Suprapubic skin (tissue), 4 donors: ENCODE measurements at regions not wholly inside any gene's neighbourhood (a gene's known extent, or its start where the extent isn't known, plus 50 kb on each side); places are given as distances from the start of the nearest gene placed in this dataset.
A peak's percentile ranks its signal among the peaks of the same experiment; 100 is the strongest.

Experiments used
- DNase-seq, 2 donors: peaks; one replicate each; pipeline ENCODE4 v3.0.0-alpha.2; 2019; ENCODE audit warnings: low spot score in 2 of 2
- H3K27ac ChIP-seq: fragments of 200-600 bp; sonication (generic); one replicate; pipeline ENCODE4 v1.5.1; 2019
- H3K27me3 ChIP-seq: fragments of 200-600 bp; sonication (generic); one replicate; pipeline ENCODE4 v1.5.1; 2019
- H3K36me3 ChIP-seq: fragments of 200-600 bp; sonication (generic); one replicate; pipeline ENCODE4 v1.5.1; 2019
- H3K4me1 ChIP-seq: fragments of 200-600 bp; sonication (generic); one replicate; pipeline ENCODE4 v1.5.1; 2019
- H3K4me3 ChIP-seq: fragments of 200-600 bp; sonication (generic); one replicate; pipeline ENCODE4 v1.5.1; 2019; ENCODE audit warnings: mild to moderate bottlenecking
- H3K9me3 ChIP-seq: fragments of 200-600 bp; sonication (generic); one replicate; pipeline ENCODE4 v1.5.1; 2019
- CTCF ChIP-seq, 2 donors: fragments of 200-600 bp in 1 of 2; fragments of 450-650 bp in 1 of 2; sonication (generic) in 1 of 2; IDR thresholded peaks; one replicate each; pipeline ENCODE4 v1.5.1; 2016 to 2019; ENCODE audit warnings: antibody characterized with exemption in 2 of 2, mild to moderate bottlenecking in 1 of 2, moderate library complexity in 1 of 2
- EP300 ChIP-seq: sonication (generic); formaldehyde crosslinking; IDR thresholded peaks from one replicate; pipeline ENCODE4 v1.6.1; 2017; ENCODE audit warnings: antibody characterized with exemption
- POLR2A ChIP-seq, 2 donors: fragments of 450-650 bp; IDR thresholded peaks; one replicate each; pipeline ENCODE4 v1.6.1; 2017; ENCODE audit warnings: antibody characterized with exemption in 2 of 2, mild to moderate bottlenecking in 2 of 2, moderate library complexity in 2 of 2
- POLR2AphosphoS5 ChIP-seq, 3 donors: sonication (generic); formaldehyde crosslinking; IDR thresholded peaks; one replicate each; pipeline ENCODE4 v1.6.1; 2017; ENCODE audit warnings: antibody characterized with exemption in 3 of 3
- whole genome bisulfite sequencing: methylation state at CpG from one replicate; pipeline ENCODE4 v1.1.5; 2018; 5-methylcytosine and 5-hydroxymethylcytosine counted together

GRCh38 chr5:111998871-111999270 lies 241.9 kb upstream of the NREP start:
- Histone ChIP-seq H3K27me3 (no peaks in the 10 kb centered on the region), H3K9me3 (no peaks in the 10 kb centered on the region), H3K27ac (no peak overlapping the region), H3K4me3 (no peak overlapping the region), H3K4me1 (no peaks in the 10 kb centered on the region), H3K36me3 (no peaks in the 10 kb centered on the region)
- TF ChIP-seq EP300 (no peak), CTCF (IDR thresholded peaks at IDR 0.05) (no peak), POLR2AphosphoS5 (IDR thresholded peaks at IDR 0.05) (no peak), POLR2A (IDR thresholded peaks at IDR 0.05) (no peak)
- DNase-seq, result no peak
- 65% methylated on average over 3 of the region's 3 CpGs for WGBS

- Histone ChIP-seq H3K36me3 (no peaks in the 10 kb centered on the region), H3K4me3 (no peak overlapping the region), H3K27ac (no peak overlapping the region), H3K4me1 (no peaks in the 10 kb centered on the region), H3K27me3 (no peaks in the 10 kb centered on the region), H3K9me3 (no peaks in the 10 kb centered on the region)
- TF ChIP-seq CTCF (IDR thresholded peaks at IDR 0.05) (no peak), POLR2AphosphoS5 (IDR thresholded peaks at IDR 0.05) (no peak), POLR2A (IDR thresholded peaks at IDR 0.05) (no peak), EP300 (no peak)
- peak in 1 of 2 donors; percentile 55 for DNase-seq
- 58% methylated on average over 3 of the region's 3 CpGs for WGBS
Measured at GRCh38 chr5:111997711-111998110, 240.7 kb upstream of the NREP start.

- 77% methylated on average over 5 of the region's 5 CpGs for WGBS
- DNase-seq, result no peak
- H3K27ac ChIP-seq, result no peak overlapping the region
Measured at GRCh38 chr5:111997308-111997707, 240.3 kb upstream of the NREP start.

GRCh38 chr5:111996574-111996973 lies 239.6 kb upstream of the NREP start:
- Histone ChIP-seq H3K9me3 (no peaks in the 10 kb centered on the region), H3K27me3 (no peaks in the 10 kb centered on the region), H3K4me3 (no peak overlapping the region), H3K36me3 (no peaks in the 10 kb centered on the region), H3K27ac (no peak overlapping the region), H3K4me1 (no peaks in the 10 kb centered on the region)
- DNase-seq, result no peak
- 63% methylated on average over 2 of the region's 2 CpGs for WGBS
- TF ChIP-seq POLR2A (IDR thresholded peaks at IDR 0.05) (no peak), CTCF (IDR thresholded peaks at IDR 0.05) (no peak), POLR2AphosphoS5 (IDR thresholded peaks at IDR 0.05) (no peak), EP300 (no peak)

More at GRCh38 chr5:111997308-111997707, 240.3 kb upstream of the NREP start:
- Histone ChIP-seq H3K9me3 (no peaks in the 10 kb centered on the region), H3K27me3 (no peaks in the 10 kb centered on the region), H3K4me3 (no peak overlapping the region), H3K36me3 (no peaks in the 10 kb centered on the region), H3K4me1 (no peaks in the 10 kb centered on the region)
- TF ChIP-seq POLR2AphosphoS5 (IDR thresholded peaks at IDR 0.05), result no peak
- TF ChIP-seq EP300, result no peak
- TF ChIP-seq POLR2A (IDR thresholded peaks at IDR 0.05), result no peak
- TF ChIP-seq CTCF (IDR thresholded peaks at IDR 0.05), result no peak

- Histone ChIP-seq H3K4me3 (no peak overlapping the region), H3K9me3 (no peaks in the 10 kb centered on the region), H3K27ac (no peak overlapping the region), H3K4me1 (no peaks in the 10 kb centered on the region), H3K36me3 (no peaks in the 10 kb centered on the region), H3K27me3 (no peaks in the 10 kb centered on the region)
- no peak for DNase-seq
- 87% methylated on average over 4 of the region's 4 CpGs for WGBS
- no peak for TF ChIP-seq EP300
- TF ChIP-seq POLR2A (IDR thresholded peaks at IDR 0.05), result no peak
- TF ChIP-seq POLR2AphosphoS5 (IDR thresholded peaks at IDR 0.05), result no peak
- no peak for TF ChIP-seq CTCF (IDR thresholded peaks at IDR 0.05)
Measured at GRCh38 chr5:111995701-111996100, 238.7 kb upstream of the NREP start.
